ENCODE measurements at regions not wholly inside any gene's neighbourhood (a gene's known extent, or its start where the extent isn't known, plus 50 kb on each side); places are given as distances from the start of the nearest gene placed in this dataset.
A peak's percentile ranks its signal among the peaks of the same experiment; 100 is the strongest.
"Not testable (repeated sequence)": the region's sequence is repeated elsewhere in the genome, so short reads cannot be mapped to it uniquely, and the experiment has no call there.

DNA sequence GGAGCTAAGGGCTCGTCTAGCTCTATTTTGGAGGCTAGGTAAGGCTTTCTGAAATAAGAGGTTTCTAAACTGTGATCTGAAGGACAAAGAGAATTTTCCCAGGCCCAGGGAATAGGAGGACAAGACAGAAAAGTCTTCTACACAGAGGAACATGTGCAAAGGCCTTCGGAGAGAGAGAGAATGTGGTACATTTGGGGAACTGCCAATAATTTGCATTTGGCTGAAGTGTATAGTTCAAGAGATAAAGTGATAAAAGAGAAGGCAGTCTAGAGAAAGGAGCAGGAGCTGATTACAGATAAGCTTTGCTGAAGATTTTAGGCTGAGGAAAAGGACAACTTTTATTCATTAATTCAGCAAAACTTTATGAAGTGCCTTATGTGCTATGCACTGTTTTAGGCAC lies 214.4 kb upstream of the ELL2 start:
- intact Hi-C loops (cut with DNase I; ENCODE audit: low total_unique reads) = no loop called here
- no peaks in the 10 kb centered on the region for H3K36me3 ChIP-seq
- TF ChIP-seq POLR2A (IDR thresholded peaks at IDR 0.05) (no peak), POLR2AphosphoS5 (IDR thresholded peaks at IDR 0.05) (no peak), EP300 (IDR thresholded peaks at IDR 0.05; ENCODE audit: low read depth) (no peak)
- TF ChIP-seq, protein P1, sequence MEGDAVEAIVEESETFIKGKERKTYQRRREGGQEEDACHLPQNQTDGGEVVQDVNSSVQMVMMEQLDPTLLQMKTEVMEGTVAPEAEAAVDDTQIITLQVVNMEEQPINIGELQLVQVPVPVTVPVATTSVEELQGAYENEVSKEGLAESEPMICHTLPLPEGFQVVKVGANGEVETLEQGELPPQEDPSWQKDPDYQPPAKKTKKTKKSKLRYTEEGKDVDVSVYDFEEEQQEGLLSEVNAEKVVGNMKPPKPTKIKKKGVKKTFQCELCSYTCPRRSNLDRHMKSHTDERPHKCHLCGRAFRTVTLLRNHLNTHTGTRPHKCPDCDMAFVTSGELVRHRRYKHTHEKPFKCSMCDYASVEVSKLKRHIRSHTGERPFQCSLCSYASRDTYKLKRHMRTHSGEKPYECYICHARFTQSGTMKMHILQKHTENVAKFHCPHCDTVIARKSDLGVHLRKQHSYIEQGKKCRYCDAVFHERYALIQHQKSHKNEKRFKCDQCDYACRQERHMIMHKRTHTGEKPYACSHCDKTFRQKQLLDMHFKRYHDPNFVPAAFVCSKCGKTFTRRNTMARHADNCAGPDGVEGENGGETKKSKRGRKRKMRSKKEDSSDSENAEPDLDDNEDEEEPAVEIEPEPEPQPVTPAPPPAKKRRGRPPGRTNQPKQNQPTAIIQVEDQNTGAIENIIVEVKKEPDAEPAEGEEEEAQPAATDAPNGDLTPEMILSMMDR (IDR thresholded peaks at IDR 0.05) = no peak
- H3K4me3 ChIP-seq = no peak overlapping the region
- no peak for DNase-seq
- H3K27ac ChIP-seq = no peak overlapping the region
- no peaks in the 10 kb centered on the region for H3K27me3 ChIP-seq
- no peaks in the 10 kb centered on the region for H3K9me3 ChIP-seq
- in situ Hi-C loops (cut with MboI; ENCODE audit: low pct_ligation_motif_present in 1 of 4, low pct_unique_long_range_greater_than_20kb in 1 of 4, low sequenced_read_pairs in 3 of 4) = no loop called here
- 57 to 71% methylated on average over 2 of the region's 2 CpGs for WGBS, 2 donors (ENCODE audit: low coverage in 1 of 2)
- peaks cover 0 to 12% (median 3%) of the 10 kb centered on the region in 4 donors for H3K4me1 ChIP-seq

- TF ChIP-seq, protein P1 (IDR thresholded peaks at IDR 0.05) = peak; percentile 12 to 38 (median 31)
- no peak for TF ChIP-seq POLR2A (IDR thresholded peaks at IDR 0.05)
- in situ Hi-C loops (cut with MboI; ENCODE audit: low pct_ligation_motif_present in 1 of 4, low pct_unique_long_range_greater_than_20kb in 1 of 4, low sequenced_read_pairs in 3 of 4) = no loop called here
- intact Hi-C loops (cut with DNase I; ENCODE audit: low total_unique reads) = no loop called here
- Histone ChIP-seq H3K27ac (no peak overlapping the region), H3K4me1 (peaks cover 0 to 12% (median 3%) of the 10 kb centered on the region in 4 donors), H3K36me3 (no peaks in the 10 kb centered on the region), H3K4me3 (no peak overlapping the region), H3K9me3 (no peaks in the 10 kb centered on the region), H3K27me3 (no peaks in the 10 kb centered on the region)
- WGBS, 2 donors (ENCODE audit: low coverage in 1 of 2) = 69 to 82% methylated on average over 2 of the region's 2 CpGs
- no peak for DNase-seq
Measured at GRCh38 chr5:96175090-96175489, 213.4 kb upstream of the ELL2 start.

GRCh38 chr5:96173366-96173765 lies 211.7 kb upstream of the ELL2 start:
- DNase-seq = no peak
- no peaks in the 10 kb centered on the region for H3K36me3 ChIP-seq
- no peak overlapping the region for H3K27ac ChIP-seq
- H3K27me3 ChIP-seq = no peaks in the 10 kb centered on the region
- peaks cover 0 to 12% (median 4%) of the 10 kb centered on the region in 4 donors for H3K4me1 ChIP-seq
- TF ChIP-seq, protein P1 (IDR thresholded peaks at IDR 0.05) = no peak
- no peak for TF ChIP-seq EP300 (IDR thresholded peaks at IDR 0.05; ENCODE audit: low read depth)
- H3K9me3 ChIP-seq = no peaks in the 10 kb centered on the region
- 45 to 64% methylated on average over 1 of the region's 1 CpG for WGBS, 2 donors (ENCODE audit: low coverage in 1 of 2)
- H3K4me3 ChIP-seq = no peak overlapping the region
- intact Hi-C loops (cut with DNase I; ENCODE audit: low total_unique reads) = no loop called here
- in situ Hi-C loops (cut with MboI; ENCODE audit: low pct_ligation_motif_present in 1 of 4, low pct_unique_long_range_greater_than_20kb in 1 of 4, low sequenced_read_pairs in 3 of 4) = no loop called here

- in situ Hi-C loops (cut with MboI; ENCODE audit: low pct_ligation_motif_present in 1 of 4, low pct_unique_long_range_greater_than_20kb in 1 of 4, low sequenced_read_pairs in 3 of 4) (no loop called here), intact Hi-C loops (cut with DNase I; ENCODE audit: low total_unique reads) (no loop called here)
- Histone ChIP-seq H3K27me3 (no peaks in the 10 kb centered on the region), H3K4me3 (no peak overlapping the region), H3K27ac (no peak overlapping the region), H3K4me1 (peaks cover 0 to 9% (median 2%) of the 10 kb centered on the region in 4 donors), H3K9me3 (no peaks in the 10 kb centered on the region), H3K36me3 (no peaks in the 10 kb centered on the region)
- DNase-seq = no peak
- WGBS, 2 donors (ENCODE audit: low coverage in 1 of 2) = 74% methylated on average over 2 of the region's 2 CpGs; no CpG with 5 or more reads in 1 of the 2 donors
- TF ChIP-seq, protein P1 (IDR thresholded peaks at IDR 0.05) = no peak
- TF ChIP-seq POLR2A (IDR thresholded peaks at IDR 0.05) = no peak
- no peak for TF ChIP-seq POLR2AphosphoS5 (IDR thresholded peaks at IDR 0.05)
- no peak for TF ChIP-seq EP300 (IDR thresholded peaks at IDR 0.05; ENCODE audit: low read depth)
Measured at GRCh38 chr5:96172436-96172835, 210.8 kb upstream of the ELL2 start.

DNA sequence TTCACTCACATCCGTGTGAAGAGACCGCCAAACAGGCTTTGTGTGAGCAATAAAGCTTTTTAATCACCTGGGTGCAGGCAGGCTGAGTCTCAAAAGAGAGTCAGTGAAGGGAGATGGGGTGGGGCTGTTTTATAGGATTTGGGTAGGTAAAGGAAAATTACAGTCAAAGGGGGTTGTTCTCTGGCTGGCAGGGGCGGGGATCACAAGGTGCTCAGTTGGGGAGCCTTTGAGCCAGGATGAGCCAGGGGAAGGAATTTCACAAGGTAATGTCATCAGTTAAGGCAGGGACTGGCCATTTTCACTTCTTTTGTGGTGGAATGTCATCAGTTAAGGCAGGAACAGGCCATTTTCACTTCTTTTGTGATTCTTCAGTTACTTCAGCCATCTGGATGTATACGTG lies 210.3 kb upstream of the ELL2 start:
- H3K36me3 ChIP-seq; H3K27me3 ChIP-seq; H3K4me1 ChIP-seq; H3K4me3 ChIP-seq; DNase-seq; H3K9me3 ChIP-seq; intact Hi-C loops (cut with DNase I; ENCODE audit: low total_unique reads); in situ Hi-C loops (cut with MboI; ENCODE audit: low pct_ligation_motif_present in 1 of 4, low pct_unique_long_range_greater_than_20kb in 1 of 4, low sequenced_read_pairs in 3 of 4); H3K27ac ChIP-seq: not testable (repeated sequence)
- 69 to 92% methylated on average over 4 of the region's 4 CpGs for WGBS, 2 donors (ENCODE audit: low coverage in 1 of 2)

DNA sequence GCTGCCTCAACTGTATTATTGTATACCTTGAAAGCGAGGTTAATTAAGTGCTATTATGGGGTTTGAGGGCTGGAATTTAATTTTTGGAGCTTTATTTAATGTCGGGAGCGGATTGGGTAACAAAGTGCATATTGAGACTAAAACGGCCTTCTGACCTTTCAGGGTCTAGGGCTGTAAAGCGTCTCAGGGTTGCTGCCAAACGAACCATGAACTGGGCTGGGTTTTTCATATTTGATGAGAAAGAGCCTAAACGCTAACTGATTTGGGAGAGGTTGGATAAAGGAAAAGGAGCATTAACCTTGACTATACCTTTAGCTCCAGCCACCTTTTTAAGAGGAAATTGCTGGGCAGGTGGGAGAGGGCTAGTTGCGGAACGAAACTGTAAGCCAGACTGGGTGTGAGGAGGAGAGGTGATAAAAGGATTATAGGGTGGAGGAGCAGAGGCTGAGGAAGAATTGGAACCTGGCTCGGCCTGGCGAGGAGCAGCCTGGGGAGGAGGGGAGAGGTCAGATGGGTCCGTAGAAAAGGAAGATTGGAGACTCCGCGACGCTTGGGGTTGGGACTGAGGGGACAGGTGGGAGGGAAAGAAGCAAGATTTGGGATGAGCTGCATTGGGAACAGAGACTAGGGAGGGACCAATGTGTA lies 209.0 kb upstream of the ELL2 start:
- H3K27me3 ChIP-seq; H3K4me3 ChIP-seq; intact Hi-C loops (cut with DNase I; ENCODE audit: low total_unique reads); H3K4me1 ChIP-seq; DNase-seq; in situ Hi-C loops (cut with MboI; ENCODE audit: low pct_ligation_motif_present in 1 of 4, low pct_unique_long_range_greater_than_20kb in 1 of 4, low sequenced_read_pairs in 3 of 4); H3K27ac ChIP-seq; H3K36me3 ChIP-seq; H3K9me3 ChIP-seq: not testable (repeated sequence)
- 78 to 87% methylated on average over 9 to 15 of the region's 15 CpGs for WGBS, 2 donors (ENCODE audit: low coverage in 1 of 2)

- intact Hi-C loops (cut with DNase I; ENCODE audit: low total_unique reads); H3K27ac ChIP-seq; H3K27me3 ChIP-seq; H3K9me3 ChIP-seq; H3K4me3 ChIP-seq; H3K4me1 ChIP-seq; in situ Hi-C loops (cut with MboI; ENCODE audit: low pct_ligation_motif_present in 1 of 4, low pct_unique_long_range_greater_than_20kb in 1 of 4, low sequenced_read_pairs in 3 of 4); H3K36me3 ChIP-seq: not testable (repeated sequence)
- peak; percentile 22 for DNase-seq
- WGBS, 2 donors (ENCODE audit: low coverage in 1 of 2) = 62 to 72% methylated on average over 6 to 8 of the region's 8 CpGs
Measured at GRCh38 chr5:96168833-96169232, 207.2 kb upstream of the ELL2 start.
